GM23338 (cell line): ENCODE measurements at regions not wholly inside any gene's neighbourhood (a gene's known extent, or its start where the extent isn't known, plus 50 kb on each side); places are given as distances from the start of the nearest gene placed in this dataset.

Source experiments
- ATAC-seq: fragments of 200-7000 bp; cut with Tn5 transposase; 3 replicates; pipeline ENCODE4 v1.9.1; 2020
- DNase-seq: peaks from one replicate; pipeline ENCODE4 v3.0.0-alpha.2; 2015; ENCODE audit warnings: low spot score
- H2AFZ ChIP-seq: fragments of 200-600 bp; sonication (generic); 2 replicates; pipeline ENCODE4 v1.8.0; 2016; ENCODE audit warnings: antibody characterized with exemption, mild to moderate bottlenecking, moderate library complexity
- H3F3A ChIP-seq: fragments of 200-600 bp; sonication (generic); replicated peaks from 2 replicates; pipeline ENCODE4 v1.8.0; 2017; ENCODE audit warnings: antibody characterized with exemption, mixed run types, low read depth
- H3K27ac ChIP-seq: fragments of 200-600 bp; sonication (generic); 2 replicates; pipeline ENCODE4 v1.6.1; 2016; ENCODE audit warnings: low read depth
- H3K27me3 ChIP-seq: fragments of 200-600 bp; sonication (generic); 2 replicates; pipeline ENCODE4 v1.8.0; 2016; ENCODE audit warnings: mild to moderate bottlenecking, mixed run types, moderate library complexity; ENCODE audit not compliant: insufficient read depth
- H3K36me3 ChIP-seq: fragments of 200-600 bp; sonication (generic); 2 replicates; pipeline ENCODE4 v1.8.0; 2016; ENCODE audit warnings: mild to moderate bottlenecking; ENCODE audit not compliant: insufficient read depth
- H3K4me1 ChIP-seq: fragments of 200-600 bp; sonication (generic); 2 replicates; pipeline ENCODE4 v1.8.0; 2016; ENCODE audit warnings: mild to moderate bottlenecking, moderate library complexity; ENCODE audit not compliant: insufficient read depth
- H3K4me2 ChIP-seq: fragments of 200-600 bp; sonication (generic); 2 replicates; pipeline ENCODE4 v1.7.1; 2017; ENCODE audit warnings: mixed run types
- H3K4me3 ChIP-seq: fragments of 200-600 bp; sonication (generic); 2 replicates; pipeline ENCODE4 v1.6.1; 2016; ENCODE audit warnings: mixed run types
- H3K79me2 ChIP-seq: fragments of 200-600 bp; sonication (generic); replicated peaks from 2 replicates; pipeline ENCODE4 v1.8.0; 2017; ENCODE audit warnings: mild to moderate bottlenecking; ENCODE audit not compliant: insufficient read depth
- H3K9me2 ChIP-seq: fragments of 200-600 bp; sonication (generic); 2 replicates; pipeline ENCODE4 v1.8.0; 2017; ENCODE audit not compliant: insufficient read depth
- H4K20me1 ChIP-seq: fragments of 200-600 bp; sonication (generic); replicated peaks from 2 replicates; pipeline ENCODE4 v1.8.0; 2017; ENCODE audit warnings: mild to moderate bottlenecking; ENCODE audit not compliant: insufficient read depth
- H3K27ac Mint-ChIP-seq: 2 replicates; pipeline ENCODE4 v1.8.0; 2020; ENCODE audit warnings: inconsistent platforms, mild to moderate bottlenecking, moderate library complexity, mixed read lengths
- H3K27me3 Mint-ChIP-seq: 3 replicates; pipeline ENCODE4 v1.8.0; 2022; ENCODE audit warnings: low read depth, mild to moderate bottlenecking, moderate library complexity, mixed read lengths, inconsistent platforms; ENCODE audit not compliant: insufficient read depth, poor library complexity
- H3K36me3 Mint-ChIP-seq: 3 replicates; pipeline ENCODE4 v1.8.0; 2021; ENCODE audit warnings: low read depth, mild to moderate bottlenecking, inconsistent platforms, moderate library complexity, mixed read lengths
- H3K4me1 Mint-ChIP-seq: 3 replicates; pipeline ENCODE4 v1.8.0; 2020; ENCODE audit warnings: mild to moderate bottlenecking, inconsistent platforms, mixed read lengths
- H3K4me3 Mint-ChIP-seq: 3 replicates; pipeline ENCODE4 v1.8.0; 2021; ENCODE audit warnings: moderate library complexity, mild to moderate bottlenecking, inconsistent platforms, mixed read lengths
- H3K9me3 Mint-ChIP-seq: 3 replicates; pipeline ENCODE4 v1.8.0; 2020; ENCODE audit warnings: moderate library complexity, mild to moderate bottlenecking, inconsistent platforms, mixed read lengths
- CREB1 ChIP-seq: fragments of 250-450 bp; sonication (Bioruptor Pico); IDR thresholded peaks from 2 replicates; pipeline ENCODE4 v1.5.0; 2020; ENCODE audit warnings: low read depth, mild to moderate bottlenecking, moderate library complexity
- EZH2 ChIP-seq: fragments of 200-600 bp; sonication (generic); IDR thresholded peaks from one replicate; pipeline ENCODE4 v1.8.0; 2017; ENCODE audit warnings: antibody characterized with exemption, mild to moderate bottlenecking, low read depth; ENCODE audit not compliant: unreplicated experiment
- EZH2phosphoT487 ChIP-seq: fragments of 200-600 bp; sonication (generic); IDR thresholded peaks from one replicate; pipeline ENCODE4 v1.8.1; 2018; ENCODE audit warnings: antibody characterized with exemption; ENCODE audit not compliant: unreplicated experiment
- JUNB ChIP-seq: IDR thresholded peaks from one replicate; pipeline ENCODE4 v1.6.1; 2016; ENCODE audit warnings: antibody characterized with exemption; ENCODE audit not compliant: unreplicated experiment
- NANOG ChIP-seq: IDR thresholded peaks from 2 replicates; pipeline ENCODE4 v1.6.1; 2016; ENCODE audit warnings: antibody characterized with exemption, borderline replicate concordance
- POLR2AphosphoS5 ChIP-seq: IDR thresholded peaks from 2 replicates; pipeline ENCODE4 v1.6.1; 2016; ENCODE audit warnings: antibody characterized with exemption, low read depth
- STAT1 ChIP-seq: IDR thresholded peaks from one replicate; pipeline ENCODE4 v1.6.1; 2016; ENCODE audit warnings: antibody characterized with exemption; ENCODE audit not compliant: unreplicated experiment
- ZNF114 ChIP-seq: fragments of 250-450 bp; sonication (Bioruptor Pico); IDR thresholded peaks from 2 replicates; pipeline ENCODE4 v1.5.0; 2020; ENCODE audit warnings: mild to moderate bottlenecking, moderate library complexity
- ZNF331 ChIP-seq: fragments of 250-450 bp; sonication (Bioruptor Pico); IDR thresholded peaks from 2 replicates; pipeline ENCODE4 v1.5.0; 2020; ENCODE audit warnings: low read depth, mild to moderate bottlenecking, moderate library complexity
- TF ChIP-seq, protein P1 (sequence below), 2 experiments: fragments of 200-600 bp in 1 of 2; sonication (generic) in 1 of 2; conservative IDR thresholded peaks; 2 replicates each; pipeline versions ENCODE4 v1.5.1 to v1.6.1; 2016 to 2017; ENCODE audit warnings: antibody characterized with exemption in 2 of 2, low read depth in 2 of 2, mild to moderate bottlenecking in 2 of 2, moderate library complexity in 1 of 2
- TF ChIP-seq, protein P2 (sequence below): fragments of 250-450 bp; sonication (Bioruptor Pico); IDR thresholded peaks from 2 replicates; pipeline ENCODE4 v1.5.0; 2020; ENCODE audit warnings: mild to moderate bottlenecking, moderate library complexity
- TF ChIP-seq, protein P3 (sequence below): IDR thresholded peaks from 2 replicates; pipeline ENCODE4 v1.6.1; 2016; ENCODE audit warnings: antibody characterized with exemption
- TF ChIP-seq, protein P4 (sequence below): IDR thresholded peaks from one replicate; pipeline ENCODE4 v1.6.1; 2018; ENCODE audit warnings: antibody characterized with exemption; ENCODE audit not compliant: unreplicated experiment

DNA sequence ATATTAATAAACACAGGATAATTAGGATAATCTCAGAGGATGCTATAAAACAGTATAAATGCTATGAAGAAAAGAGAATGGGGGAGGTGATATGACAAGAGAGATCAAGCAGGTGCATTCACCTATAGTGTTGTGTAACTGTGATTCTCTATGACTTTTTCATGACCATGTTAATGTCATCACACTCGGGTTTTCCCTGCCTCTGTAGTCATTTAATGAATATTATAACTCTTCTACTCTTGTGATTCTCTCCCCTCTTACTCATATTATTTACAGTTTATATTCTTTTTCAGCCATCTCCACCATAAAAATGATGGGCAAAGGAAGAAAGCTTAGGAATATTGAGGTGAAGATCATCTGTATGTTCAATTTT, 106.9 kb upstream of the SGK1 start:
- Histone ChIP-seq H2AFZ (no peak overlapping the region), H3F3A (no peaks in the 10 kb centered on the region), H3K4me1 (no peaks in the 10 kb centered on the region; the same call in 1 of the 2 replicates), H3K27me3 (no peaks in the 10 kb centered on the region), H3K9me2 (peaks cover 7% of the 10 kb centered on the region; the same call in 1 of the 2 replicates), H3K36me3 (no peaks in the 10 kb centered on the region), H3K27ac (no peak overlapping the region), H3K79me2 (no peaks in the 10 kb centered on the region), H3K4me2 (no peak overlapping the region), H3K4me3 (no peak overlapping the region), H4K20me1 (no peaks in the 10 kb centered on the region)
- Mint-ChIP-seq H3K27me3 (no peaks in the 10 kb centered on the region), H3K4me3 (no peak overlapping the region), H3K27ac (no peak overlapping the region), H3K9me3 (peaks cover 28% of the 10 kb centered on the region), H3K4me1 (no peaks in the 10 kb centered on the region; the same call in 1 of the 3 replicates), H3K36me3 (peaks cover 13% of the 10 kb centered on the region)
- DNase-seq (no peak), ATAC-seq (no peak)
- TF ChIP-seq STAT1 (no peak), ZNF331 (no peak), POLR2AphosphoS5 (no peak), JUNB (no peak), NANOG (no peak), CREB1 (CRISPR knock-in tag) (no peak), ZNF114 (no peak), EZH2 (no peak), EZH2phosphoT487 (no peak)
- TF ChIP-seq, protein P1, sequence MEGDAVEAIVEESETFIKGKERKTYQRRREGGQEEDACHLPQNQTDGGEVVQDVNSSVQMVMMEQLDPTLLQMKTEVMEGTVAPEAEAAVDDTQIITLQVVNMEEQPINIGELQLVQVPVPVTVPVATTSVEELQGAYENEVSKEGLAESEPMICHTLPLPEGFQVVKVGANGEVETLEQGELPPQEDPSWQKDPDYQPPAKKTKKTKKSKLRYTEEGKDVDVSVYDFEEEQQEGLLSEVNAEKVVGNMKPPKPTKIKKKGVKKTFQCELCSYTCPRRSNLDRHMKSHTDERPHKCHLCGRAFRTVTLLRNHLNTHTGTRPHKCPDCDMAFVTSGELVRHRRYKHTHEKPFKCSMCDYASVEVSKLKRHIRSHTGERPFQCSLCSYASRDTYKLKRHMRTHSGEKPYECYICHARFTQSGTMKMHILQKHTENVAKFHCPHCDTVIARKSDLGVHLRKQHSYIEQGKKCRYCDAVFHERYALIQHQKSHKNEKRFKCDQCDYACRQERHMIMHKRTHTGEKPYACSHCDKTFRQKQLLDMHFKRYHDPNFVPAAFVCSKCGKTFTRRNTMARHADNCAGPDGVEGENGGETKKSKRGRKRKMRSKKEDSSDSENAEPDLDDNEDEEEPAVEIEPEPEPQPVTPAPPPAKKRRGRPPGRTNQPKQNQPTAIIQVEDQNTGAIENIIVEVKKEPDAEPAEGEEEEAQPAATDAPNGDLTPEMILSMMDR (conservative IDR thresholded peaks at IDR 0.05; ENCODE audit: low read depth in 2 of 2): no peak
- TF ChIP-seq, protein P2, sequence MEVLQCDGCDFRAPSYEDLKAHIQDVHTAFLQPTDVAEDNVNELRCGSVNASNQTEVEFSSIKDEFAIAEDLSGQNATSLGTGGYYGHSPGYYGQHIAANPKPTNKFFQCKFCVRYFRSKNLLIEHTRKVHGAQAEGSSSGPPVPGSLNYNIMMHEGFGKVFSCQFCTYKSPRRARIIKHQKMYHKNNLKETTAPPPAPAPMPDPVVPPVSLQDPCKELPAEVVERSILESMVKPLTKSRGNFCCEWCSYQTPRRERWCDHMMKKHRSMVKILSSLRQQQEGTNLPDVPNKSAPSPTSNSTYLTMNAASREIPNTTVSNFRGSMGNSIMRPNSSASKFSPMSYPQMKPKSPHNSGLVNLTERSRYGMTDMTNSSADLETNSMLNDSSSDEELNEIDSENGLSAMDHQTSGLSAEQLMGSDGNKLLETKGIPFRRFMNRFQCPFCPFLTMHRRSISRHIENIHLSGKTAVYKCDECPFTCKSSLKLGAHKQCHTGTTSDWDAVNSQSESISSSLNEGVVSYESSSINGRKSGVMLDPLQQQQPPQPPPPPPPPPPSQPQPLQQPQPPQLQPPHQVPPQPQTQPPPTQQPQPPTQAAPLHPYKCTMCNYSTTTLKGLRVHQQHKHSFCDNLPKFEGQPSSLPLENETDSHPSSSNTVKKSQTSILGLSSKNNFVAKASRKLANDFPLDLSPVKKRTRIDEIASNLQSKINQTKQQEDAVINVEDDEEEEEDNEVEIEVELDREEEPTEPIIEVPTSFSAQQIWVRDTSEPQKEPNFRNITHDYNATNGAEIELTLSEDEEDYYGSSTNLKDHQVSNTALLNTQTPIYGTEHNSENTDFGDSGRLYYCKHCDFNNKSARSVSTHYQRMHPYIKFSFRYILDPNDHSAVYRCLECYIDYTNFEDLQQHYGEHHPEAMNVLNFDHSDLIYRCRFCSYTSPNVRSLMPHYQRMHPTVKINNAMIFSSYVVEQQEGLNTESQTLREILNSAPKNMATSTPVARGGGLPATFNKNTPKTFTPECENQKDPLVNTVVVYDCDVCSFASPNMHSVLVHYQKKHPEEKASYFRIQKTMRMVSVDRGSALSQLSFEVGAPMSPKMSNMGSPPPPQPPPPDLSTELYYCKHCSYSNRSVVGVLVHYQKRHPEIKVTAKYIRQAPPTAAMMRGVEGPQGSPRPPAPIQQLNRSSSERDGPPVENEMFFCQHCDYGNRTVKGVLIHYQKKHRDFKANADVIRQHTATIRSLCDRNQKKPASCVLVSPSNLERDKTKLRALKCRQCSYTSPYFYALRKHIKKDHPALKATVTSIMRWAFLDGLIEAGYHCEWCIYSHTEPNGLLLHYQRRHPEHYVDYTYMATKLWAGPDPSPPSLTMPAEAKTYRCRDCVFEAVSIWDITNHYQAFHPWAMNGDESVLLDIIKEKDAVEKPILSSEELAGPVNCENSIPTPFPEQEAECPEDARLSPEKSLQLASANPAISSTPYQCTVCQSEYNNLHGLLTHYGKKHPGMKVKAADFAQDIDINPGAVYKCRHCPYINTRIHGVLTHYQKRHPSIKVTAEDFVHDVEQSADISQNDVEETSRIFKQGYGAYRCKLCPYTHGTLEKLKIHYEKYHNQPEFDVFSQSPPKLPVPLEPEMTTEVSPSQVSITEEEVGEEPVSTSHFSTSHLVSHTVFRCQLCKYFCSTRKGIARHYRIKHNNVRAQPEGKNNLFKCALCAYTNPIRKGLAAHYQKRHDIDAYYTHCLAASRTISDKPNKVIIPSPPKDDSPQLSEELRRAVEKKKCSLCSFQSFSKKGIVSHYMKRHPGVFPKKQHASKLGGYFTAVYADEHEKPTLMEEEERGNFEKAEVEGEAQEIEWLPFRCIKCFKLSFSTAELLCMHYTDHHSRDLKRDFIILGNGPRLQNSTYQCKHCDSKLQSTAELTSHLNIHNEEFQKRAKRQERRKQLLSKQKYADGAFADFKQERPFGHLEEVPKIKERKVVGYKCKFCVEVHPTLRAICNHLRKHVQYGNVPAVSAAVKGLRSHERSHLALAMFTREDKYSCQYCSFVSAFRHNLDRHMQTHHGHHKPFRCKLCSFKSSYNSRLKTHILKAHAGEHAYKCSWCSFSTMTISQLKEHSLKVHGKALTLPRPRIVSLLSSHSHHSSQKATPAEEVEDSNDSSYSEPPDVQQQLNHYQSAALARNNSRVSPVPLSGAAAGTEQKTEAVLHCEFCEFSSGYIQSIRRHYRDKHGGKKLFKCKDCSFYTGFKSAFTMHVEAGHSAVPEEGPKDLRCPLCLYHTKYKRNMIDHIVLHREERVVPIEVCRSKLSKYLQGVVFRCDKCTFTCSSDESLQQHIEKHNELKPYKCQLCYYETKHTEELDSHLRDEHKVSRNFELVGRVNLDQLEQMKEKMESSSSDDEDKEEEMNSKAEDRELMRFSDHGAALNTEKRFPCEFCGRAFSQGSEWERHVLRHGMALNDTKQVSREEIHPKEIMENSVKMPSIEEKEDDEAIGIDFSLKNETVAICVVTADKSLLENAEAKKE (CRISPR knock-in tag): no peak
- TF ChIP-seq, protein P3, sequence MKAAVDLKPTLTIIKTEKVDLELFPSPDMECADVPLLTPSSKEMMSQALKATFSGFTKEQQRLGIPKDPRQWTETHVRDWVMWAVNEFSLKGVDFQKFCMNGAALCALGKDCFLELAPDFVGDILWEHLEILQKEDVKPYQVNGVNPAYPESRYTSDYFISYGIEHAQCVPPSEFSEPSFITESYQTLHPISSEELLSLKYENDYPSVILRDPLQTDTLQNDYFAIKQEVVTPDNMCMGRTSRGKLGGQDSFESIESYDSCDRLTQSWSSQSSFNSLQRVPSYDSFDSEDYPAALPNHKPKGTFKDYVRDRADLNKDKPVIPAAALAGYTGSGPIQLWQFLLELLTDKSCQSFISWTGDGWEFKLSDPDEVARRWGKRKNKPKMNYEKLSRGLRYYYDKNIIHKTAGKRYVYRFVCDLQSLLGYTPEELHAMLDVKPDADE: no peak
- TF ChIP-seq, protein P4, sequence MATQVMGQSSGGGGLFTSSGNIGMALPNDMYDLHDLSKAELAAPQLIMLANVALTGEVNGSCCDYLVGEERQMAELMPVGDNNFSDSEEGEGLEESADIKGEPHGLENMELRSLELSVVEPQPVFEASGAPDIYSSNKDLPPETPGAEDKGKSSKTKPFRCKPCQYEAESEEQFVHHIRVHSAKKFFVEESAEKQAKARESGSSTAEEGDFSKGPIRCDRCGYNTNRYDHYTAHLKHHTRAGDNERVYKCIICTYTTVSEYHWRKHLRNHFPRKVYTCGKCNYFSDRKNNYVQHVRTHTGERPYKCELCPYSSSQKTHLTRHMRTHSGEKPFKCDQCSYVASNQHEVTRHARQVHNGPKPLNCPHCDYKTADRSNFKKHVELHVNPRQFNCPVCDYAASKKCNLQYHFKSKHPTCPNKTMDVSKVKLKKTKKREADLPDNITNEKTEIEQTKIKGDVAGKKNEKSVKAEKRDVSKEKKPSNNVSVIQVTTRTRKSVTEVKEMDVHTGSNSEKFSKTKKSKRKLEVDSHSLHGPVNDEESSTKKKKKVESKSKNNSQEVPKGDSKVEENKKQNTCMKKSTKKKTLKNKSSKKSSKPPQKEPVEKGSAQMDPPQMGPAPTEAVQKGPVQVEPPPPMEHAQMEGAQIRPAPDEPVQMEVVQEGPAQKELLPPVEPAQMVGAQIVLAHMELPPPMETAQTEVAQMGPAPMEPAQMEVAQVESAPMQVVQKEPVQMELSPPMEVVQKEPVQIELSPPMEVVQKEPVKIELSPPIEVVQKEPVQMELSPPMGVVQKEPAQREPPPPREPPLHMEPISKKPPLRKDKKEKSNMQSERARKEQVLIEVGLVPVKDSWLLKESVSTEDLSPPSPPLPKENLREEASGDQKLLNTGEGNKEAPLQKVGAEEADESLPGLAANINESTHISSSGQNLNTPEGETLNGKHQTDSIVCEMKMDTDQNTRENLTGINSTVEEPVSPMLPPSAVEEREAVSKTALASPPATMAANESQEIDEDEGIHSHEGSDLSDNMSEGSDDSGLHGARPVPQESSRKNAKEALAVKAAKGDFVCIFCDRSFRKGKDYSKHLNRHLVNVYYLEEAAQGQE: no peak
